ENCODE measurements at regions not wholly inside any gene's neighbourhood (a gene's known extent, or its start where the extent isn't known, plus 50 kb on each side); places are given as distances from the start of the nearest gene placed in this dataset.

- TF ChIP-seq CTCF (IDR thresholded peaks at IDR 0.05): no peak
- no peak for TF ChIP-seq POLR2A (IDR thresholded peaks at IDR 0.05)
These were observed 98.6 kb upstream of the PHYHIPL start for GRCh38 chr10:59077855-59078254.
